HS-5 (cell line): ENCODE measurements at regions not wholly inside any gene's neighbourhood (a gene's known extent, or its start where the extent isn't known, plus 50 kb on each side); places are given as distances from the start of the nearest gene placed in this dataset.

Experiments
- DNase-seq: peaks from one replicate; pipeline ENCODE4 v3.0.0-alpha.2; 2012; ENCODE audit warnings: low read depth

DNA sequence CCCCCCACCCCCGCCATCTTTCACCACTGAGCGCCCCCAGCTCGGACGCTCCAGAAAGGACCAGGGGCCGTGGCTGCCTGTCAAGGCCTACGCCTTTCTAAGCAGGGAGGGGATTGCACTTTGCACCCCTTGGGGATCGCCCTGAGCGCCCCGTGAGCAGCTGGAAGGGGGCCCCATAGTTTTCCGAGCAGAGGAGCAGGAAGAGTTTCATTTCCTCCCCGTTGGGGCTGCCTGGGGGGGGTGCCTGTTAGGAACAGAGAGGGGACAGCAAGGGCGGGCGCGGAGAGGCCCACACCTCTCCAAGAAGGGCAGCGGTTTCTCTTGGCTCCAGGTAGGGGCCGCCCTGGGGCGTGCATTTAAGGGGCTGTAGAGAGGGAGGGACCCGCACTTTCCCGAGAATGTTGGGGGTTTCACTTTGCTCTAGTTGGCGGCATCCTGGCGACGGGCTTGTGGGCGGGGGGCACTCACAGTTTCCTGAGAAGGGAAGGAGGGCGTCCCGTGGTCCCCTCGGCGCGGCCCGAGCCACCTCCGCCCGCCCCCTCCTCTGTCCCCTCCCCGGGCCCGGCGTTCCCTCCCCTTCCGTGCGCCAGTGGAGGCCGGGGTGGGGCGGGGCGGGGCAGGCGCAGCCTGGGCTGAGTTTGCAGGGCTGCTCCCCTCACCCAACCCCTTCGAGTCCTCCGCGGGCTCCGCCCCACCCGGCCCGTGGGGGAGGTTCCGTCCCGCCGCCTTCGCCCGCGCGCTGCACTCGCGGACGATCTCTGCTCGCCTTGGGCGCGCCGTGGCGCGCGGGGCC lies 82.3 kb upstream of the CD99 start:
- no peak for DNase-seq

DNA sequence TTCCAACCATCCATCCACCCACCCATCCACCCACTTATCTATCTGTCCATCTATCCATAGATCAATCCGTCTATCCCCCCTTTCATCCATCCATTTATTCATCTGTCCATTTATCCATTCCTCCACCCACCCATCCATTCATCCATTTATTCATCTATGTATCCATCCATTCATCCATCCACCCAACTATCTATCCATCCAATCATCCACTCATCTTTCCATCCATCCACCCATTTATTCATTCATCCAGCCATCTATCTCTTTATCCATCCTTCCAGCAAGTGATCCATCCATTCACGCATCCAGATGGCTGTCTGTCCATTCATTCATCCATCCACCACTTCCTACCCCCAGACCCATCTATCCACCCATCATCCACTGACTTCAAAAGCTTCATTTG lies 84.0 kb upstream of the CD99 start:
- no peak for DNase-seq

- DNase-seq: no peak
Observed at GRCh38 chrX:2600564-2600963, 90.5 kb upstream of the CD99 start.

- no peak for DNase-seq
Observed at GRCh38 chrX:2596555-2597255, 94.4 kb upstream of the CD99 start.

DNA sequence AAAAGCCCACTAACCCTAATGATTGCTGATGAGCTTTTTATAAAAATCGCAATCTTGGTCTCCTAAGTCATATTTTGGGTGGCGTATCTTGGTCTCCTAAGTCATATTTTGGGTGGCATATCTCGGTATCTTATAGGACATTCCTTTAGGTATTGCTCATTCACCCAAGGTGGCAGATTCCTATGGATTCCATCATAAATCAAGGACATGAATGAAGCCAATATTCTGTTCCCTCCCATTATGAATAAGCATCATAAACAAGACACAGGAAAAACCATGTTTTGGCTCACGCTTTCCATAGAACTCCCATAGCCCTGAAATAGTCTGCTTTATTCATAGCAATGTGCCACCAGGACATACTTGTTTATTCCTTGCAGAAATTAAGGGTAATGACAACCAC lies 95.0 kb upstream of the CD99 start:
- DNase-seq: no peak

GRCh38 chrX:2595258-2595657 lies 94.5 kb upstream of the DHRSX start:
- no peak for DNase-seq

DNA sequence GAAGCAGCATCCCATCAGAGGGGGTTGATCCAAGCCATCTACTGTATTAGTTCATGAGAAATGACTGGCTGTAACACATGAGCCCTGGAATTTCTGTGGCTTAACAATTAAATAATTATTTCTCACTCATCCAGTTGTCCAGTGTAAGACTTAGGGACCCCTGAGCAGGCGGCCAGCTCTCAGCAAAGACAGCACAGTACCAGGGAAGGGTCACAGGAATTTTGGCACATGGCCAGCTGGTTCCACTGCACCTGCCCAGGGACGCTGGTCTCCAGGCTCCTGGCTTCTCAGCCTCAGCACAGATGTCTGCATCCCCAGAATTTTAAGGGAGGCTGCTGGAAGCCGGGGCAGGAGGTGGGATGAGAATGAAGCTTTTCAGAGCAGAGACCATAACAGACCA lies 93.7 kb upstream of the DHRSX start:
- no peak for DNase-seq

DNA sequence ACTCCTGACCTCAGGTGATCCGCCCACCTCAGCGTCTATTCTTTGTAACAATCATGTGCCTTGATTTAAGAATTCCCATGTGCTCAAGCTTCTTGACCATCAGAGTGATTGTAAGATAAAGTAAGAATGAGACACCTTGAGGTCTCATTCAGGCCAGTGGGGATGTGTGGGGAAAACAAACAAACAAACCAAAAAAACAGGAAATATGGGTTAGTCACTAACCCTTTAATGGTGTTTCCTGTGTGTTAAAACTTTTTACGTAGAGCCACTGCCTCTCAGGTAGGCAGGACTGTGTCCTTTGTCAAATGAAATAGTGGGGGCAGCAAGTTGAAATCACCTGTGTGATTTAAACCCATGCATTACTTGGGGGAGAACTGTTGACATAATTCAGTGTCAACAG lies 91.5 kb upstream of the DHRSX start:
- no peak for DNase-seq

DNA sequence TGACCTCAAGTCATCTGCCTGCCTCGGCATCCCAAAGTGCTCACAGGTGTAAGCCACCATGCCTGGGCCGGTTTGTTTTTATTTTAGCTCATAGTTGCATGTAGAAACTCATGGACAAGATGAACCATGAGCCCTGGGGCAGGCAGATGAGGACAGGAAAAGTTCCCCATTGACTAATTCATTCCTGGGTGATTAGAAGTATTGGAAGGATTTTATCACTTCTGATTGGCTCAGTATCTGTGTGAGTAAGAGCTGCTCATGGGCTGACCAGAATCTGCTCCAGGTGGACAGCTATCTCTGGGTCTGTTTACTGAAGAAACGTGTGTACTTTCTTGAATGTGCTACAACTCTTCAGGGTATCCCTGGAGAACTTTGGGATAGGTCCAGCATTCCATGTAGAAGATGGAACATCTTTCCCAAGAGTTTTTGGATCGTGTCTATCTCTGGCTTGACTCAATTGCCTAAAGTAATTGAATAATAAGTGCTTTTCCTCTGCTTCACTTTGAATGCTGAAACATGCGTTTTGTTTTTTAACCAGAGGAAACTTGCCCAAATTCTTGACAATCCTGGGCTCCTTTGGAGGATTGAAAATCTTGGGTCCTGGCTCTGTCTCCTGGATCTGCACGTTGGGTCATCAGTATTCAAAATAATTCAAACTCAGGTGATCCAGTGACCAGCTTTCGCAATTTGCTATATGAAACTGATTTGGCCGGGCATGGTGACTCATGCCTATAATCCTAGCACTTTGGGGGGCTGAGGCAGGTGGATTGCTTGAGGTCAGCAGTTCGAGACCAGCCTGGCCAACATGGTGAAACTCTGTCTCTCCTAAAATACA lies 88.6 kb upstream of the DHRSX start:
- DNase-seq: no peak

DNA sequence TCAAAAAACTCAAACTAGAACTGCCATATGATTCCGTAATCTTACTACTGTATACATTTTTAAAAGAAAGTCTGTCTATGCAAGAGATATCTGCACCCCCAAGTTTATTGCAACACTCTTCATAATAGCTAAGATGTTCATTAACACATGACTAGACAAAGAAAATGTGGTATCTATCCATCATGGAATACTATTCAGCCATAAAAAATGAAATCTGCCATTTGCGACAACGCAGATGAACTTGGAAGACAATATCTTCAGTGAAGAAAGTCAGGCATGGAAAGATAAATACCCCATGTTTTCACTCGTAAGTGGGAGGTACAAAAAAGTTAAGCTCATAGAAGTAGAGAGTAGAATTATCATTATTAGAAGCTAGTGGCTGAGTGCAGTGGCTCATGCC lies 87.3 kb upstream of the DHRSX start:
- DNase-seq: no peak

DNA sequence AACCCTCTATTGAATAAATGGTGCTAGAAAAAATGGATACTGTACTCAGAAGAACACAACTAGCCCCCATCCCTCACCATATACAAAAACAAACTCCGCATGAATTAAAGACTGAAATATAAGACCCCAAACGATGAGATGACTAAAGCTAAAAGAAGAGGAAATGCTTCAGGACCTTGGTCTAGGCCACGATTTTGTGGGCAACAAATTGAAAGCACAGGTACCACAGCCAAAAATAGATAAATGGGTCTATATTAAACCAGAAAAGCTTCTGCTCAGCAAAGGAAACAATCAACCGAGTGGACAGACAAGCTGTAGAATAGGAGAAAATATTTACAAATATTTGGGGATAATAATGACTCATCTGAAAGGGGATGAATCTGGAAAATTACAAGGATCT lies 86.4 kb upstream of the DHRSX start:
- DNase-seq: no peak

DNA sequence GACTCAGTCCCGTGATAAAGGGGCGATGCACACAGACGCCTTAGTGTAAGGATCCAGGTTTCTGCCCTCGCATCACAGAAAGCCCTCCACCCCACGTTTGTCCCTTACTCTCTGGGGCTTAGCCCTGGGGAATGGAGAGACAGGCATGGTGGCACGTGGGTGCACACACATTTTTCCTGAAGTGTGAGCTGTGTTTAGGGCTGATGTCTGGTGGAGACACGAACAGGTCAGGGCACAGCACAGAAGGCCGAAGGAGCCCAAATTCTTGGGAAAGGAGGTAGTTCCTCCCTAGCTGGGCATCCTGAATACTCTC lies 84.3 kb upstream of the DHRSX start:
- no peak for DNase-seq

GRCh38 chrX:2584251-2585157 lies 83.7 kb upstream of the DHRSX start:
- no peak for DNase-seq

DNA sequence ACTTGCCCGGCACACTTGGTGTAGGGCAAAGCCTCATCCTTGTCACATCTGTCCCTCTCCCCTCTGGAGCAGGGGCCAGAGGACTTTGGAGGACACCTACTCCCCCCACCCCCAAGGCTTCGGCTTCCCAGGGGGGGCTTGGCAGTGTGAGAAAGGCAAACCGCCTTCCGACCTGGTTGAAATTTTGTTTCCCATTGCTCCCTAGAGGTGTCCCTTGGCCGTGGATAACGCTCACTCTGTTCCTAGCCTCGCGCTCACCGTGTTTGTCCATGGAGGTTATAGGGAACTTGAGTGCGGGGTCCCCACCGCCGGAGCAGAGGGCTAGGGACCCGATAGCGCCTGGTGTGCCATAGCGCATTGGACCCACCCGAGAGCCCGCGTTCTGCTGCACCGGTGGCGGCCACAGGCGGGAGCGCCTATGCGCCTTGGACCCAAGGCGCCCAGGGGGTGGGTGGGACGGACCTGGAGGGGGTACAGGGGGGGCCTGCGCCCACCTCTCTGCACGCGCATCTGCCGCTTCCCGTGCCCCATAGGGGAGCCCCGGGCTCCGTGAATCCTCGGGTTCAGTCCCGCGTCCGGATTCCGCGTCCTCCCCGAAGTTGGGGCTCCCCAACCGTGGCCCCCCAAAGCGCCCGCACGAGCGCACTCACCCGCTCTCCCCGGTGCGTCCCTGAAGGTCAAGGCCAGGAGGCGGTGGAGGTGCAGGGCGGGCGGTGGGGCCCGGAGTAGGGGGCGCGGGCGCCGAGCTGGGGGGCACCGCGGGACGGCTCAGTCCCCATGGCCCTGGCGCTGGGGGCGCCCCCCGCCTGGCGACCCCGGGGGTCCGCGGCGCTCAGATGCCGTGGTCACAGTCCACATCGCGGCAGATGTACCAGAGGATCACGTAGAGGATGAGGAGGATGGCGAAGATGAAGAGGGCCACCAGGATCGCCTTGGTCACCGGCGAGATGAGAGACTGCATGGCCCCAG lies 82.7 kb upstream of the DHRSX start:
- DNase-seq: no peak

DNA sequence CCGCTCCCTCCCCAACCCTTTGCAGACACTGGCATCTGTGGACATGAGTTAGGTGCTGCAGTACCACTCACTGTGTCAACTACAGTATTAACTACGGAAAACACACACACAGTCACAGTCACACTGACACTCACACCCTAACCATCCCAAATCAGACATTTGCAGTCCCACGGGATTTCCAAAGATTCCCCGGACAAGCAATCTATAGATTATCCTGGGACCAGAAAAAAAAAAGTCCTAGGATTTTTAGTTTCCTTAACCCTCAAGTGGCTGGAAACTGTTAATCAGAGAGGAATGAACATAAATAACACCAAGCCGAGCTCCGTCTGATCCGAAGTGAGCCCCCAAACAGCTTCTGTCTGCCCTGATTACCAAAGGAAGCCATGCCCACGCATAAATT lies 81.9 kb upstream of the DHRSX start:
- DNase-seq: no peak

DNA sequence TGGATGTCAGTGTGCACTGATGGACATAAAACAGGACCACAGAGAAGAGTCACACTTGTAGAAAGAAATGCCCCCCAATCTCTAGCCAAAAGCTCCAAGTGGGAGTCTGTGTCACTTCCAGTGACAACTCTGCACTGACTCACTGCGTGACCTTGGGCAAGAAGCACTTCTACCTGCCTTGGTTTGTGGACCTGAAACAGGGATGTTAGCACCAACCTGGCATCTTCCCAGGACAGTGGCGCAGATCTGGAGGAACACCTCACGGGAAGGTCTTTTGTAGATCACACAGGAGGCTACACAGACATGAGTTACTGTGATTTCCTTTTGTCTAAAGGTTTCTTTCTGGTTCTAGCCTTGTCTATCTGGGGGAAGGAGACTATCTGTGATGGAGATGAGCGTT lies 80.5 kb upstream of the DHRSX start:
- DNase-seq: no peak

GRCh38 chrX:2578864-2579263 lies 78.1 kb upstream of the DHRSX start:
- DNase-seq: no peak

DNA sequence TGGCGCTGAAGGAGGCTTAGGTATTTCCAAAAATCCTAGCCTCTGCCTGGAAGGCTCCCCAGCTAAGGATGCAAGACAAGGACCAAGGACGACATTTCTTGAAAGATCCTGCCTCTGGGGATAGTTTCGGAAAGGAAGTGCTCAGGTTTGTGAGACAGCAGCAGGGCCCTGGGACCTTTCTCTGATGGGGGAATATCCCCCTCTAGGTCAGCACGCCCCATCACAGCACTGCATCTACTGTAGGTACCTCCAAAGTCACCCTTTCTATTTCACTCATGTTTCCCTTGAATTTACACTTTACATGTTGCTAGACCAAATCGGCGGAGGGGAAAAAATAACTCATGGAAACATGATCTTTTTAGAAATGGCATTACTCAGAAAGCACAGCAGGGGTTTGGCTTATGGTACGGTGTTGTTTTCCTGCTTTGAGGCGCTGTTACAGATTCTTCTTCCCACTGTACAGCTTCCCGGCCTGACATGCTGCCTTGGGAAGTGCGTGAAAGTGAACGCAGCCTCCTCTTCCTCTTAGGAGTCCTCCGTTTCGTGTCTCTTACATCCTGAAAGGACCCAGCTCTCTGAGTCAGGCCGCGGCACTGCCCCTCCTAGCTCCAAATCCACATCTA lies 77.2 kb upstream of the DHRSX start:
- DNase-seq: no peak

DNA sequence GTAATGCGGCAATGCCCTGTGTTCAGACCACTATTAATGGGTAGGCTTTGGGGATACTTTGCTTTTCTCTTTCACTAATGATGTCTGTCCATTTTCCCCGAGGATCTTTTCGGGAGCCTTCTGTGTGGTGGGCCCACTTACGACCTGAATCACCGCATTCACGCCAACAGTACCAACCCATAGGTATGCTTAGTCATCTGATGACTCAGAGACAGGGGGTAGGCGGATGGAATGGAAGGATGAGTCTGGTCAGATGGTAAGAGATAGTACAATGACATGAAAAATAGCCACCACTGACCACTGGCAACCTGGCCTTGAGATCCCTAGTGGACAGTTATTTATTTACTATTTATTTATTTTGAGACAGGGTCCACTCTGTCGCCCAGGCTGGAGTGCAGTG lies 76.0 kb upstream of the DHRSX start:
- DNase-seq: no peak

GRCh38 chrX:2574271-2574670 lies 73.5 kb upstream of the DHRSX start:
- no peak for DNase-seq
